Skeletal muscle cell (primary cell): ENCODE measurements at regions not wholly inside any gene's neighbourhood (a gene's known extent, or its start where the extent isn't known, plus 50 kb on each side); places are given as distances from the start of the nearest gene placed in this dataset.

Experiments
- DNase-seq: peaks from one replicate; pipeline ENCODE4 v3.0.0-alpha.2; 2010; ENCODE audit warnings: low read depth
- H3K4me3 ChIP-seq: 2 replicates; pipeline ENCODE4 v1.5.1; 2011; ENCODE audit warnings: low read depth, mild to moderate bottlenecking, control low read depth, low read length, moderate library complexity

DNA sequence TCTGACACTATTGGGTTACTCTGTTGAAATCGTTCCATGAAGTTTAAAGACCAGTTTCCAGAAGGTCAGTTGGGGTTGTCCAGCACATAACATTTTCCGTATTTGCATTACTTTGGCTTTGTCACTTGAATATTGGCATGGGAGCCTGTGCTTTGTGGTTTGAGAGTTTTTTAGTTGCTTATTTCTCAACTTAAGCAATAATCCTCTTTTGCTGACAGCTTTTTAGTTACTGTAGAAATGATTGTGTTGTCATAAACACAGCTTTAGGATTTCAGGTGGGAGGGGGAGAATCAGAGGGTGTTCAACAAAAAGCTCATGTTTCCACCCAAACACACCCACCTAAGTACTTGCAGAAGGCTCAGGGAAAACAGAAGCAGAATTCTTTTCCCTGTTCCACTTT lies 210.7 kb upstream of the TLL1 start:
- no peak for DNase-seq
- no peak overlapping the region for H3K4me3 ChIP-seq

DNA sequence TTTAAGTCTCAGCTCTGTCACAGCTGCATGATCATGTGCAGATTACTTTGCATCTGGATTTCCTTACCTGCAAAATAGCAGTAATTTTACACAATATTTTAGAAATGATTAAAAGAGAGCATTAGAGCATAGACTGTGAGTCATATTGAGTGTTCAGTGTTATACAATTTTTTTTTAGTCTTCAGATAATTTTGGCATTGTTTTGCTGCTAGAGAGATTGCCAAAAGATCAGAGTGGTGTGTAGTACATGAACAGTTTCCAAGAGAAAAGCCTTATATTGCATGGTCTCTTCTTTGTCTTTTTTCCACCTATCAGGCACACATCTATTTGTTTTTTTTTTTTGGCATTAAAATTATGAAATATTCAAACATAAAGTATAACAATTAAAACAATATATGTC lies 209.6 kb upstream of the TLL1 start:
- no peak for DNase-seq

DNA sequence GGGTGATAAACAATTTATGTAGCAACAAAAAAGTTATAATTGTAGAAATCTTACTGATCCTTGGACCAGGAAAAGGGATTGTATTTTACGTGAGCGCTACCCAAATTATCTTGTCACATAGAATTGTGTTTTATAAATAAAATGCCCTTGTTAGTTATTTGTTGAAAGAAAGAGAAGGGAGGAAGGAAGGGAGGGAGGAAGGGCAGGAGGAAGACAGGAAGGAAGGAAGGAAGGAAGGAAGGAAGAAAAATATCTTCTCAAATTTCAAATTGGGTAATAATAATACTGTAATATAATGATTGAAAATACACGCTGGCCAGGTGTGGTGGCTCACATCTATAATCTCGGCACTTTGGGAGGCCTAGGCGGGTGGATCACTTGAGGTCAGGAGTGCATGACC lies 206.2 kb upstream of the TLL1 start:
- H3K4me3 ChIP-seq, result no peak overlapping the region
- DNase-seq, result no peak

More for the DNA sequence above, 209.6 kb upstream of the TLL1 start:
- no peak overlapping the region for H3K4me3 ChIP-seq

DNA sequence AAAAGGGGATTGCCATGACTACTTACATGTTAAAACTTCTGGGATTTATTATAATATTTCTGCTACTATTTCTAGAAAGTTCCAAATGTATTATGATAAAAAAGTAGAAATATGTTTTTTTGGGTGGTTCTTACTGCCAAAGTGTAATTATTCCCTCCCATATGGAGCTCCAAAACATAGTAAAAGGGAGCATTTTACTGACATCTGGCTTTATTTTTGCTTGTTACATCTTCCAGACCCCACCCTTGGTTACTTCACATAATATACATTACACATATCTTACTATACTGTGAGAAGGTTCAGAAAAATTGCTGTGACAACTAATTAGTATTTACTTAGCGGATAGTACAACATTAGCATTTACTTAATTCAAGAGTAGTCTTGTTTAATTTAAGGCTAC lies 205.1 kb upstream of the TLL1 start:
- H3K4me3 ChIP-seq, result no peak overlapping the region
- DNase-seq, result no peak

DNA sequence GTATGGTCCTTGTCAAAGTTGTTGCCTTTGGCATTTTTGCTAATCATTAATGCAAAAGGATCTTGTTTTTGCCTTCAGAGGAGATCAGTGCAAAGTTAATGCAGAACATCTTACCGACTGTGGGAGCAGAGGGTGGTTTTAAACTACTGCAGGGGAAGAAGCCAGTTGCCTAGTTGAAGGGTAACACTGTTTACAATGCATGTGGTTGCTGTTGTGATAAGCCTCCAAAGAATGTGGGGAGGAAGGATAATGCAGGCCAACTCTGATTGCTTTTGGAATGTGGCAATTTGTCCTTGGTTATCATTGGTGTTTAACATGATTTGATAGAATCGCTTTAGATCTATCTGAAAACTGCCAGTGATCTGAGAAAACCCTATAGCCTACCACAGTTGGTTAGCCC lies 204.3 kb upstream of the TLL1 start:
- DNase-seq, result no peak
- no peak overlapping the region for H3K4me3 ChIP-seq

DNA sequence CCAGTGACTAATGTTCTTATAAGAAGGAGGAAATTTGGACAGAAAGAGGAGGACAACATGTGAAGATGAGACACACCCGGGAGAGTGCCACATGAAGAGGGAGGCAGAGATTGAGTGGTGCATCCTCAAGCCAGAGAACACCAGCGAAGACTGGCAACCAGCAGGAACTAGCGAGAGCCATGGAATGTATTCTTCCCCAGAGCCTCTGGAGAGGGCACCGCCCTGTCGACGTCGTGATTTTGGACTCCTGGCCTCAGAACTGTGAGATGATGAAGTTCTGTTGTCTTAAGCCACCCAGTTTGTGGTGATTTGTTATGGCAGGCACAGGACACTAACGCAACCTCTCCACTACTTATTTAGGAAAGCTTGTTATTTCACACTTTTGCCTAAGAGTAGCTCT lies 196.0 kb upstream of the TLL1 start:
- no peak overlapping the region for H3K4me3 ChIP-seq
- DNase-seq, result no peak

DNA sequence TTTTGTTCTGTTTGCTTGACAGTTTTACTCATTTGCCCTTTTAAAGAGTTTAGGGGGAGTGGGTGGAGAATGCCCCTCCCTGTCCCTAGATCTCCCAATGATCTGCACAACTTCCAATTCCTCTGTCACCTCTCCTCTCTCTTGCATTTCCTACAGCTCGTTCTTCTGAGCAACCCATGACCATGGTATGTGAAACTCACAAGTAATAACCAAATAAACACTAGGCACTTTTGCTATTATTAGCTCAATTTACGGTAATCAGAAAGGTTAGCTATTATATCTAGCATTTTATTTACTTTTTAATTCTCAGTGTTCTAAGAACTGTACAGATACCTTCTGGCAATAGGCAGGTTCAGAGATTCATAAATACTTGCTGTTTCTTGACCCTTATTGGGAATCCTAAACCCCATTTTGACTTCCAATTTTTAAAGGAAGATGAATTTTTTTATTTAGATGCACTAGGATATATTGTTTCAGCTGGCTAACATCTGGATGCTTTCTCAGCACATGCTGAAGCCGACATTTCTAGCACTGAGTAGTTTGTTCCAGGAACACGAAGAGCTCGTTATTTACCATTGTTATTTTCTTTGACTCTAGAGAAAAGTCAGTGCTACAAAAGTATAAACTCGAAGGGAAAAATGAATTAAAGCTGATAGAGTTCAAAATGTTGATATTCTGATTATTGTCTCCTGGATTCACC lies 194.7 kb upstream of the TLL1 start:
- DNase-seq, result no peak
- no peak overlapping the region for H3K4me3 ChIP-seq

DNA sequence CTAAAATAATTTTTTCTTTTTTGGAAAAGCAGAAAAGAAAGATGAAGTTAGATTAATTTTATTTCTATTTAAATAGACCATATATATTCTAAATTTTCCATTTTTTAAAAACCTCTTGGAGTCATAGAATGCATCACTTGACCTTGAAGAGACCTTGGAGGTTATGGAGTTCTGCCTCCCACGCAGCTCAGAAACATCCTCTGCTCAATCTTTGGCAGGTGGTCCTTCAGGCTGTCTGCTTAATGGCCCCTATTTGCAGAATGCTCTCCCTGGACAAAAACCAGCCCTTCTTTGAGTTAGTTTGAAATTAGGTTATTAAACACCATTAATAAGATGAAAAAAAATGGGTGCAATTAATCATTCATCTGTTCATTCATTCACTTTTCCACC lies 194.1 kb upstream of the TLL1 start:
- no peak for DNase-seq
- H3K4me3 ChIP-seq, result no peak overlapping the region

DNA sequence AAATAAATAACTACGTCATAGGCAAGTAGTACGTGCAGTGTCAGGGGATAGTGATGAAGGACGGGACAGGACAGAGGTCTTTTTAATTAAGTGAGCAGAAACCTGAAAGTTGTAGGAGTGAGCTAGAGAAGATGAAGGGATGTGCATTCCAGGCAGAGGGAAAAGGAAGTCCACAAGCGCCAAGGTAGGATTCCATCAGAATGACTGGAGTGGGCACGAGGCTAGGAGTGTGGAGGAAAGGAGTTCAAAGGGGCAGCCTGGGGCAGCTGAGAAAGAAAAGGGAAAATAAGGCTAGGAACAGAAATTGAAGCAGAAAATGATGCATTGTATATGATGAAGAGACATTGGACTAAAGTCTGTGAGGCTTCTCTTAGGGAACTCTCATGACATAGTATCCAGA lies 192.2 kb upstream of the TLL1 start:
- no peak overlapping the region for H3K4me3 ChIP-seq
- DNase-seq, result no peak

DNA sequence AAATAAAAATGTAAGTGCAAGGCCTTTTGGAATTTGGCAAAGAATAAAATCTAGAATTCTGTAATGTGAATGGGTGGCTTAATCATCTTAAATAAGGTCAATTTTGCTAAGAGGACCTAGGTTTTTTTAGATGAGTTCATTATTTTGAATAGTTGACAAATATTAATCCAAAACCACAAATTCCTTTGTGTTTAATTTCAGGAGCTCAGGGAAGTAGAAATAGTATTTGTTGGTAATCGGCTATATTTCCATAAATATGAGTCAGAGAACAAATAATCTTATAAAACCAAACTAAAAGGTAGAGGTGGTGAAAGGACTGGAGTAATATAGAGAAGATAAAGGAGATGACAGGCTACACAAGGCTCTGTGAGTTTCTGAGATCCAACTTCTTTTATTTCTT lies 190.4 kb upstream of the TLL1 start:
- DNase-seq, result no peak
- H3K4me3 ChIP-seq, result no peak overlapping the region

DNA sequence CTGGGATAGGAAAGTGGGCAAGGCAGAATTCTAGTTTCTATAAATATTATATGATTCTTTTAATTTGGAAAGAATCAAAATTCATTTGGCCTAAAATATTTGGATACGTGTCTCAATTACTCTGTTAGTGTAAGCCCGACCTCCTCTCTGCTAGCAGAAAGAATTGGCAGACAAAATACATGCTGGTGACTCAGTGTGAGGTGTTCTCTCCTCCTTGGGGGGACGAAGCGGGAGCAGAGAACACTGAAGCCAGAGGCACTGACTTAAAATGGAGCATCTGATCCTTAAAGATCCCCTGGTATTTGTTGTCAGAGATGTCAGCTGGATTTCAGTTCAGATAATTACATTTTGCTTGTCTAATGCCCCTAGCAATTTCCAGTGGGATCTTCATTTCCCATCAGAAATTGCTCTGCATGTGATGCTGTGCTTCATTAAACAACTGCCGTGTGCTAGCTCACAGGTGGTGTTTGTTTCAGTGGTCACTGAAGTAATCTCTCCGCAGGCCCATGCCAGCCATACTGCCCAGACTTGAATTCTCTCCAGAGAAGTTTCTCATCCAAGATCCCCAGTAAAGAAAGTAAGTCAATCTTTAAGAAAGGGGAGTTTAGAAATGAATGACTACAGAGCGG lies 188.7 kb upstream of the TLL1 start:
- H3K4me3 ChIP-seq, result no peak overlapping the region
- DNase-seq, result peak; percentile 70

DNA sequence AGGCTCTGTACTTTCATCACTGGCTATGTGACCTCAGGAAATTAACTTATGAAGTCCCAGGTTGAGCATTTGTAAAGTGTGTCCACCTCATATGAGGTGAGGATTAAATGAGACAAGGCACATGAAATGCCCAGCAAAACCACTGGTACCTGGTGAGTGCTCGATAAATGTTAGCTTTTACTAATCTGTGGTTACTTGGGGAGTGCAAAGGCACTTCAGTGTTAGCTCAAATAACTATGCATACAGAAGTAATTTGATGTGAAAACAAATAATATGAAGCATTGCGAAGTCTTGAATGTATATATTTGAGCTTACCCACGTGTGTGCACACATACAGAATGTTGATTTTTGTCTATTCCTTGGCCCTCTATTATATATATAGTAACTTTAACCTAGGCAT lies 186.3 kb upstream of the TLL1 start:
- H3K4me3 ChIP-seq, result no peak overlapping the region
- no peak for DNase-seq

DNA sequence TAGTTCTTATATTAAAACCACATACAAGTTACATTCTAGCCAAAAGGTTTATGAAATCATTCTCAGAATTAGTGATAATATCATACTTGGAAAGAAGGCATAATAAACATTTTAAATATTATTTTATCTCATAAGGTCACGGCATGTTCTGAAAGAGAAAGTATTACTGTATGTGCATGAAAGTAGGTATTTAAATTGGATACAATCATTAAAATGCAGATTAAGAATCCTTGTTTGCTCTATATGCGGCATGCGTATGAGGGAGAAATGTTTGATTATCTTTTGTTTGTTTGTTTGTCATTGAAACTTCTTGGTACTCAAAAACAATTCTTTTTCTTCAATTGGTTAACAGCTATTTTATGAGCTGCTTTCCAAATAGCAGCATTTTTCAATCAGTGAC lies 183.9 kb upstream of the TLL1 start:
- no peak overlapping the region for H3K4me3 ChIP-seq
- DNase-seq, result no peak

DNA sequence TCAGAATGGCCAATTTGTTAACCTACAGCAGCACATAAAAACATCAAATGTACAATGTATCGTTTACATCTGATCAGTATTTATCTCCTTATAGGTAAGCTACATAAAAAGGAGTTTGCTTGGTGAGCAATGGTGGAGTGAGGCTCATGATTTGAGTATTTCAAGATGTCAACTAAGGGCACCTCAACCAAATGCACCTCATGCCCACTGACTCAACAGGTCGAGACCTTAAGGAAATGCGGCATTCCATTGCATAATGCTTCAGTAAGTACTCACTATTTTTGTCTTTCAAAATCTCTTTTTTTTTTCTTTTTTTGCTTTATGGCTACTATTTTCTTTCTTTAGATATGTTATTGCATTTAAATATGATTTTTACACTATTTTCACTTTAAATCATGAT lies 181.0 kb upstream of the TLL1 start:
- H3K4me3 ChIP-seq, result no peak overlapping the region
- DNase-seq, result no peak

DNA sequence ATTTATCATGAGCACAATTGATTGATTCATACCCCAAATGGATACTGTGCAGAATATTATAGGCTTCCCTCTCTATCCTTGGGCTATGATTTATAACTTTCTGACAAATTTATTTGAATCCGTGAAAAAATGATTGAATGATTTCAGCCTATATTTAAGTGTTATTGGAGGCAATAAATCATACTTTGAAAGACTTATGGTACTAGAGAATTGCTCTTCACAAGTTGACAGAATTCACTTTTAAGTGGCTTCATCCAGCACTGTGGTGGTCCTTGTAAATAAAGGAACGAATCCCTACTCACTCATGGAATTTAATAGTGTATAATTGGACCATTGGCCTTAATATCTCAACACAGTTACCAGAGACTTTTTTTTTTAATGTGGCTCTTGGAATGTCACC lies 174.8 kb upstream of the TLL1 start:
- H3K4me3 ChIP-seq, result no peak overlapping the region

DNA sequence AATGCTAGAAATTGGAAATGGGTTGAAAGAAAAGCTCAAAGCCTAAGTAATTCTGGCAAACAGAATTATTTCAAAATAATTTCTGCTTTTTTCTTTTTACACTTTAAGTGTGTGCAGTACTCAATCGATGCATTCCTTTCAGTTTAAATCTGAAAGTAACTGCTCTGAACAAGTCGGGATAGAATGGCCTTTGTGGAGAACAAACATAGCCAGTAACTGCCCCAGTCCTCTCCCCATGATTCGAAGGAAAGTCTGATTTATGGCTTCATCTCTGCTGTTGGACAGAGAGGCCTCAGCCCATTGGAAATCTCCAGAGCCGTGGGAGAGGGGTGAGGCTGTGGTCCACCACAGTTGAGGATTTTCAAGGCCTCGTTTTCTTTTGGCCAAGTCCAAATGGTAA lies 174.0 kb upstream of the TLL1 start:
- DNase-seq, result no peak
- H3K4me3 ChIP-seq, result no peak overlapping the region

More for the DNA sequence above, 174.8 kb upstream of the TLL1 start:
- DNase-seq, result no peak

DNA sequence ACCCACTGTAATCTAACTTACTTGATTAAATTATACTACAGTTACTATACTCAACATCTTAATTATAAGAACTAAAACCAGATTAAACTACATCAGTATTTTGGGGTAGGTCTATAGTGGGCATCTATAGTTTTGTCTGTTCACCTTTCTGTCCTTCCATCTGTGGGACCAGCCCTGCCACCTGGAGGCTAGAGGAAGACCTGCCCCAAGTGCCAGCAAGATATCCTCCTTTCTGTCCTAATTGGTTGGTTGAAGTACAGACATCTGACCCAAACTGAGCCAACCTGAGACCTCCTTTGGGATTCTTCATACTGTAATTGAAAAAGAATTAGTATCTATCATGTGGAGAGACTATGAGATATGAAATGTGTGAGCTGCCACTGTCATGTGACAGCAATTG lies 172.2 kb upstream of the TLL1 start:
- no peak for DNase-seq

DNA sequence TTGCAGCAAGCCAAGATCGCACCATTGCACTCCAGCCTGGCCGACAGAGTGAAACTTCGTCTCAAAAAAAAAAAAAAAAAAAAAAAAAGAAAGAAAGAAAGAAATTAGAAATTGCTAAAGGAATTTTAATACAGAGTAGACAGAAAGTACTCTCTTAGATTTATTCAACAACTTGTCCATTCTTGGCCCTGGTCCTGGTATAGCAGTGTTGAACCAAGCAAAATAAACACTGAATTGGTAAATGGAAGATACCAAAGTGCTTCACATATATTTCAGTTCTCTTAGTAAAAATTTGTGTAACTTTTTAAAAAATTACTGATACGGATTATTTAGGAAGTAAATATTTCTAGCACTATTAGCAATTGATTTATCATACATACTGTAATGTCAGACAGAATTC lies 165.9 kb upstream of the TLL1 start:
- no peak for DNase-seq
- no peak overlapping the region for H3K4me3 ChIP-seq

More for the DNA sequence above, 172.2 kb upstream of the TLL1 start:
- H3K4me3 ChIP-seq, result no peak overlapping the region

DNA sequence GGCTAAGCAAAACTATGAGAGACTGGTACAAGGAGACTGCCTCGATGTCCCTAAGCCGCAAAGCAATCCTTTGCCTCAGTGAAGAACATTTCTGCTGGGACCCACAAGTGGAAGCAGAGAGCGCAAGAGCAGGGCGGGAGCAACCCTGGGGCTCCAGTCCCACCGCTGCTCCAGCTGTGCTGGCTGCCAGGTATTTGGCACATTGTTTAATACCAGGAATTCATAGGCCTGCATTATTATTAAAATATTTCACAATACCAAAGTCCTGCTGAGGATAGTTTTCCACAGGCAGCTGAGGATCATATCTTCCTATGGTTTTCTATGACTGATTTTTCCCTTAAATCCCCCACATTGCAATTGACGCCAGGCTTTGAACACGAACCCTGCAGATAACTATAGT lies 163.5 kb upstream of the TLL1 start:
- no peak overlapping the region for H3K4me3 ChIP-seq
- no peak for DNase-seq

DNA sequence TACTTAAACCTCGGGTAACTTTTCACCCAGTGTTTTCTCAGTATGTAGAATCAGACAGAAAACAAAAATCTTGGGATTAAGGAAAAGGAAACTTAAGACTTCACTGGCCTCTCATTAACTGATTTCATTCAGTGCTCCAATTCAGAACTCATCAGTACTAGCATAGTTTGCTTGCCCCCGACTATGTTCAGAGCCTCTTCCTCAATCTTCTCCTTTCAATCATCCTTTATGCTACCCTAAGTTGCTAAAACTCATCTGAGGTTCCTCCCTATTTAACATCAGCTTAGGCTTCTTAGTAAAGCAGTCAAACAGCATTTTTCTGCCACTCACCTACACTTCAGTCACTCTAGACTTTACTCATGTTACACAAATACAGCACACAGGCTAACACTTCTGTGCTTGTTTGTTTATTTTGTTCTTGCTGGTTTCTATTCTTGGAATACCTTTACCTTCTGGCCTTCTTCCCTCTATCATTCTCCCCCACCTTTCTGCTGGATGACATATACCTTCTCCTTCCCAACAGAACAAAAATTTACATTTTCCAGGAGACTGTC lies 163.0 kb upstream of the TLL1 start:
- H3K4me3 ChIP-seq, result no peak overlapping the region
- DNase-seq, result no peak

DNA sequence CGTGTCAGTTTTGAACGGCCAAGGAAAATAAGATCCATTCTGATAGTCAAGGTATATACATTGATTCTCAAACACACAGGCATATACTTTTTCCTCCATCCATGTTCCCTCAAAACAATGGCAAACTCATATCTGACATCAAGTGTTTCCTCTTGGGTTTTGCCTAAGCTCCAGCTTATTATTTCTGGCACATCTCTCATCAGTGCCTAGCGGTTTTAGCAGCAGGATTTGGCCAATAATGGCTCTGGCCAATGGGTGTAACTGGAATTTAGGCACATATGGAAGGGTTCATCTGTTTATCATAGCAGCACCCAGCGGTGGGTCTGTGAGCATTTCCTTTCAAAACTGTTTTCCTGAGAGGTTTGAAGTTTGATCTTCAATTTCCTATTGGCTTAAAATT lies 161.6 kb upstream of the TLL1 start:
- no peak for DNase-seq
- no peak overlapping the region for H3K4me3 ChIP-seq
